SU-DHL-6 (cell line): ENCODE measurements at regions not wholly inside any gene's neighbourhood (a gene's known extent, or its start where the extent isn't known, plus 50 kb on each side); places are given as distances from the start of the nearest gene placed in this dataset.

Experiments used
- H2AFZ ChIP-seq: fragments of 200-600 bp; sonication (generic); 2 replicates; pipeline ENCODE4 v1.6.1; 2014; ENCODE audit warnings: low read depth, mild to moderate bottlenecking, moderate library complexity, mixed read lengths, antibody characterized with exemption, low read length; ENCODE audit not compliant: severe bottlenecking
- H3F3A ChIP-seq: fragments of 200-600 bp; shearing (Covaris generic); 2 replicates; pipeline ENCODE4 v1.6.0; 2016; ENCODE audit warnings: antibody characterized with exemption, mild to moderate bottlenecking; ENCODE audit not compliant: insufficient read depth
- H3K27ac ChIP-seq: fragments of 200-600 bp; sonication (generic); 2 replicates; pipeline ENCODE4 v1.5.1; 2016; ENCODE audit warnings: low read depth, mild to moderate bottlenecking, low read length, moderate library complexity, mixed read lengths
- H3K27me3 ChIP-seq: fragments of 200-600 bp; sonication (generic), shearing (Covaris generic); 2 replicates; pipeline ENCODE4 v1.6.0; 2014; ENCODE audit warnings: mild to moderate bottlenecking, low read length
- H3K36me3 ChIP-seq: fragments of 200-600 bp; sonication (generic); 2 replicates; pipeline ENCODE4 v1.6.1; 2014; ENCODE audit warnings: mild to moderate bottlenecking, low read length, mixed read lengths
- H3K4me2 ChIP-seq: fragments of 300-600, 200-600 bp; shearing (Covaris generic), sonication (generic); 2 replicates; pipeline ENCODE4 v1.6.0; 2014; ENCODE audit warnings: low read length, low read depth, mild to moderate bottlenecking; ENCODE audit not compliant: poor library complexity, severe bottlenecking
- H3K4me3 ChIP-seq: fragments of 200-600 bp; sonication (generic); 2 replicates; pipeline ENCODE4 v1.5.1; 2014; ENCODE audit warnings: antibody characterized with exemption, low read length, mild to moderate bottlenecking, mixed read lengths; ENCODE audit not compliant: insufficient read depth, poor library complexity, severe bottlenecking
- H3K79me2 ChIP-seq: fragments of 200-600 bp; sonication (generic); 2 replicates; pipeline ENCODE4 v1.6.1; 2014; ENCODE audit warnings: mild to moderate bottlenecking, low read length, moderate library complexity; ENCODE audit not compliant: insufficient read depth
- H3K9ac ChIP-seq: fragments of 200-600 bp; sonication (generic); 2 replicates; pipeline ENCODE4 v1.7.0; 2014; ENCODE audit warnings: mild to moderate bottlenecking, low read length
- H3K9me2 ChIP-seq: fragments of 200-600 bp; sonication (generic); replicated peaks from 2 replicates; pipeline ENCODE4 v1.6.1; 2014; ENCODE audit warnings: low read length; ENCODE audit not compliant: insufficient read depth
- H3K9me3 ChIP-seq: fragments of 200-600 bp; sonication (generic); 2 replicates; pipeline ENCODE4 v1.6.1; 2014; ENCODE audit warnings: low read length, mixed read lengths; ENCODE audit not compliant: insufficient read depth
- H4K20me1 ChIP-seq: fragments of 200-600 bp; sonication (generic); 2 replicates; pipeline ENCODE4 v1.6.1; 2014; ENCODE audit warnings: low read depth, mild to moderate bottlenecking, antibody characterized with exemption, low read length, moderate library complexity, mixed read lengths
- EZH2phosphoT487 ChIP-seq: fragments of 200-600 bp; sonication (generic), shearing (Covaris generic); conservative IDR thresholded peaks from 2 replicates; pipeline ENCODE4 v1.6.1; 2018; ENCODE audit warnings: mild to moderate bottlenecking, antibody characterized with exemption, low read length, moderate library complexity, mixed read lengths
- TF ChIP-seq, protein P1 (sequence below): fragments of 200-600 bp; sonication (generic); IDR thresholded peaks from one replicate; pipeline ENCODE4 v1.5.1; 2017; ENCODE audit warnings: antibody characterized with exemption, mild to moderate bottlenecking, low read length, moderate library complexity; ENCODE audit not compliant: insufficient read depth, poor library complexity, severe bottlenecking

- Histone ChIP-seq H3K36me3 (no peaks in the 10 kb centered on the region), H3K4me2 (no peak overlapping the region), H2AFZ (no peak overlapping the region), H3K9me3 (no peaks in the 10 kb centered on the region), H3K4me3 (no peak overlapping the region), H3F3A (no peaks in the 10 kb centered on the region), H3K9ac (no peak overlapping the region), H3K27ac (no peak overlapping the region), H4K20me1 (no peaks in the 10 kb centered on the region), H3K9me2 (no peaks in the 10 kb centered on the region), H3K27me3 (no peaks in the 10 kb centered on the region), H3K79me2 (no peaks in the 10 kb centered on the region)
- TF ChIP-seq, protein P1, sequence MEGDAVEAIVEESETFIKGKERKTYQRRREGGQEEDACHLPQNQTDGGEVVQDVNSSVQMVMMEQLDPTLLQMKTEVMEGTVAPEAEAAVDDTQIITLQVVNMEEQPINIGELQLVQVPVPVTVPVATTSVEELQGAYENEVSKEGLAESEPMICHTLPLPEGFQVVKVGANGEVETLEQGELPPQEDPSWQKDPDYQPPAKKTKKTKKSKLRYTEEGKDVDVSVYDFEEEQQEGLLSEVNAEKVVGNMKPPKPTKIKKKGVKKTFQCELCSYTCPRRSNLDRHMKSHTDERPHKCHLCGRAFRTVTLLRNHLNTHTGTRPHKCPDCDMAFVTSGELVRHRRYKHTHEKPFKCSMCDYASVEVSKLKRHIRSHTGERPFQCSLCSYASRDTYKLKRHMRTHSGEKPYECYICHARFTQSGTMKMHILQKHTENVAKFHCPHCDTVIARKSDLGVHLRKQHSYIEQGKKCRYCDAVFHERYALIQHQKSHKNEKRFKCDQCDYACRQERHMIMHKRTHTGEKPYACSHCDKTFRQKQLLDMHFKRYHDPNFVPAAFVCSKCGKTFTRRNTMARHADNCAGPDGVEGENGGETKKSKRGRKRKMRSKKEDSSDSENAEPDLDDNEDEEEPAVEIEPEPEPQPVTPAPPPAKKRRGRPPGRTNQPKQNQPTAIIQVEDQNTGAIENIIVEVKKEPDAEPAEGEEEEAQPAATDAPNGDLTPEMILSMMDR: no peak
- TF ChIP-seq EZH2phosphoT487: no peak
These were observed 131.7 kb upstream of the COL21A1 start for GRCh38 chr6:56378966-56379585.

DNA sequence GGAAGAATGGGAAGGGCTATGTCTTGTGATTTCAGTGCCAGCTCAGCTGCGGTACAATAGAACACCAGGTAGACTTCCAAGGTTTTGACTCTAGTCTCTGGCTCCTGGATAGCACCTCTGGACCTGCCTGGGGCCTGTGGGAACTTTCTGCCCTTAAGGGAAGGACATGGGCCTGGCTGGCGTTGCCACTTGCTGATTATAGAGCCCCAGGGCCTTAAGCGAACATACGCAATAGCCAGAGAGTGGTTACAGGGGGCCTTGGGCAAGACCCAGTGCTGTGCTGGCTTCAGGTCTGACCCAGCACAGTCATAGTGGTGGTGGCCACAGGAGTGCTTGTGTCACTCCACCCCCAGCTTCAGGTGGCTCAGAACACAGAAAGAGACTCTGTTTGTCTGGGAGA is 131.1 kb upstream of the COL21A1 start:
- Histone ChIP-seq H2AFZ (no peak overlapping the region), H3F3A (no peaks in the 10 kb centered on the region), H3K4me3 (no peak overlapping the region), H4K20me1 (no peaks in the 10 kb centered on the region), H3K36me3 (no peaks in the 10 kb centered on the region), H3K4me2 (no peak overlapping the region), H3K79me2 (no peaks in the 10 kb centered on the region), H3K9ac (no peak overlapping the region), H3K9me3 (no peaks in the 10 kb centered on the region), H3K27ac (no peak overlapping the region), H3K9me2 (no peaks in the 10 kb centered on the region), H3K27me3 (no peaks in the 10 kb centered on the region)
- TF ChIP-seq, protein P1: no peak
- TF ChIP-seq EZH2phosphoT487: no peak

DNA sequence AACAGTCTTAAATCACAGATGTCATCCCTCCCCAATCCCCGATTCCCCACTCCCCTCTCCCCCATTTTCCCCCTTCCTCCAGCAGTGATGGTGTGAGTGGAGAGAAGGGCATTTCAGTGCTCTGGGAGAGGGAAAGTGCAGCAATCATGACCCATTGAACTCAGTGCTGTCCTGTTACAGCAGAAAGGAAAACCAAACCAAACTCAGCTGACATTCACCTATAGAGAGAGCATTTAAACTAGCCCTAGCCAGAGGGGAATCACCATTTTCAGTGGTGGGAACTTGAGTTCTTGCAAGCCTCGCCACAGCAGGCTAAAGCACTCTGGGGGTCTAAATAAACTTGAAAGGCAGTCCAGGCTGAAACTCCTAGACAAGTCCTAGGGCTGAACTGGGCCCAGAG is 129.9 kb upstream of the COL21A1 start:
- H4K20me1 ChIP-seq: no peaks in the 10 kb centered on the region
- no peaks in the 10 kb centered on the region for H3F3A ChIP-seq
- no peaks in the 10 kb centered on the region for H3K27me3 ChIP-seq
- H3K4me2 ChIP-seq: no peak overlapping the region
- H3K4me3 ChIP-seq: no peak overlapping the region
- no peaks in the 10 kb centered on the region for H3K36me3 ChIP-seq
- H2AFZ ChIP-seq: no peak overlapping the region
- no peak overlapping the region for H3K27ac ChIP-seq
- no peaks in the 10 kb centered on the region for H3K9me3 ChIP-seq
- H3K9me2 ChIP-seq: no peaks in the 10 kb centered on the region
- H3K79me2 ChIP-seq: no peaks in the 10 kb centered on the region
- H3K9ac ChIP-seq: no peak overlapping the region
- TF ChIP-seq, protein P1: no peak
- TF ChIP-seq EZH2phosphoT487: no peak
